ENCODE measurements at regions not wholly inside any gene's neighbourhood (a gene's known extent, or its start where the extent isn't known, plus 50 kb on each side); places are given as distances from the start of the nearest gene placed in this dataset.

- DNase-seq (ENCODE audit: low read depth, low spot score) (no peak), FAIRE-seq (no peak), ATAC-seq (no peak)
- H3K27me3 ChIP-seq (replicated peaks in 1 of 2; ENCODE audit: control insufficient read depth in 2 of 2, insufficient read depth in 2 of 2, low read length in 1 of 2) = no peaks in the 10 kb centered on the region
- WGBS (ENCODE audit: insufficient coverage, insufficient replicate concordance, low lambda C conversion rate, missing lambda C conversion rate) = 64% methylated on average over 1 of the region's 1 CpG
- no peak overlapping the region for H3K9ac ChIP-seq (ENCODE audit: control insufficient read depth, insufficient read depth, low read length)
- BruUV-seq (replicated peaks) = no TSS peak
- no peaks in the 10 kb centered on the region for H3K79me2 ChIP-seq (ENCODE audit: control insufficient read depth, insufficient read depth, low read length)
- H2AFZ ChIP-seq (ENCODE audit: control insufficient read depth, low read depth, low read length) = no peak overlapping the region
- no peaks in the 10 kb centered on the region; the same call in 1 of the 2 replicates for H3K4me1 ChIP-seq (ENCODE audit: control insufficient read depth, insufficient read depth, low read length)
- H3K36me3 ChIP-seq (ENCODE audit: control insufficient read depth in 2 of 2, insufficient read depth in 2 of 2, low read length in 1 of 2) = no peaks in the 10 kb centered on the region
- H3K4me3 ChIP-seq = no peak overlapping the region
- H3K4me2 ChIP-seq (ENCODE audit: control insufficient read depth, insufficient read depth) = no peak overlapping the region
- TF ChIP-seq ATF3 (IDR thresholded peaks at IDR 0.05; ENCODE audit: borderline replicate concordance, extremely low read depth, low read depth, low read length) (no peak), CHD4 (IDR thresholded peaks at IDR 0.05) (no peak), USF2 (IDR thresholded peaks at IDR 0.05; ENCODE audit: borderline replicate concordance, low read depth, low read length) (no peak), CTCF (IDR thresholded peaks at IDR 0.05 in 2 of 3, conservative IDR thresholded peaks at IDR 0.05 in 1 of 3; ENCODE audit: control insufficient read depth in 2 of 3, extremely low read depth in 1 of 3, insufficient read depth in 1 of 3, low read depth in 3 of 3, low read length in 3 of 3) (no peak), RCOR1 (conservative IDR thresholded peaks at IDR 0.05; ENCODE audit: low read depth, low read length) (no peak), SIN3A (IDR thresholded peaks at IDR 0.05; ENCODE audit: low read depth, low read length) (no peak), SUPT20H (IDR thresholded peaks at IDR 0.05; ENCODE audit: borderline replicate concordance, control insufficient read depth, low read depth, low read length) (no peak), BRCA1 (IDR thresholded peaks at IDR 0.05; ENCODE audit: low read depth, low read length) (no peak), ATF7 (IDR thresholded peaks at IDR 0.05; ENCODE audit: low read depth) (no peak), E4F1 (IDR thresholded peaks at IDR 0.05; ENCODE audit: borderline replicate concordance, partially characterized antibody) (no peak), MTA2 (IDR thresholded peaks at IDR 0.05; ENCODE audit: low read depth) (no peak), TARDBP (IDR thresholded peaks at IDR 0.05; ENCODE audit: borderline replicate concordance) (no peak), TCF3 (IDR thresholded peaks at IDR 0.05; ENCODE audit: borderline replicate concordance, insufficient read depth, low read depth, low read length) (no peak), STAT1 (conservative IDR thresholded peaks at IDR 0.05) (no peak), CHD1 (IDR thresholded peaks at IDR 0.05; ENCODE audit: low read depth, low read length) (no peak), CREM (IDR thresholded peaks at IDR 0.05; ENCODE audit: low read depth) (no peak)
- POLR2A ChIA-PET = no interaction called here
- SMC1A ChIA-PET (ENCODE audit: uncharacterized antibody, unreplicated experiment) = interaction anchor here (1.4 kb wide), 1 partner anchor 10 kb away, joined by 3 read pairs; no protein-coding TSS in a partner anchor
- H4K20me1 ChIP-seq (ENCODE audit: control insufficient read depth, insufficient read depth) = no peaks in the 10 kb centered on the region
- intact Hi-C loops (cut with micrococcal nuclease; ENCODE audit: unreplicated experiment) = no loop called here
- CTCF ChIA-PET = no interaction called here
- in situ Hi-C loops (cut with MboI) = no loop called here
- H3K27ac ChIP-seq (ENCODE audit: control insufficient read depth, insufficient read depth) = no peak overlapping the region
- RAD21 ChIA-PET (ENCODE audit: unreplicated experiment) = no interaction called here
- H3K9me3 ChIP-seq (replicated peaks; ENCODE audit: control insufficient read depth, insufficient read depth, low read length) = no peaks in the 10 kb centered on the region
Measured at GRCh38 chr2:125638345-125638744, 1017.6 kb upstream of the GYPC start.

All from GM12878 (cell line).